GM19324 (cell line): ENCODE measurements at regions not wholly inside any gene's neighbourhood (a gene's known extent, or its start where the extent isn't known, plus 50 kb on each side); places are given as distances from the start of the nearest gene placed in this dataset.
"Not testable (repeated sequence)": the region's sequence is repeated elsewhere in the genome, so short reads cannot be mapped to it uniquely, and the experiment has no call there.

Experiments
- ATAC-seq: cut with Tn5 transposase; IDR thresholded peaks from one replicate; pipeline ENCODE4 v1.9.1; 2021; ENCODE audit warnings: mild to moderate bottlenecking, moderate library complexity; ENCODE audit not compliant: unreplicated experiment, low FRiP score

DNA sequence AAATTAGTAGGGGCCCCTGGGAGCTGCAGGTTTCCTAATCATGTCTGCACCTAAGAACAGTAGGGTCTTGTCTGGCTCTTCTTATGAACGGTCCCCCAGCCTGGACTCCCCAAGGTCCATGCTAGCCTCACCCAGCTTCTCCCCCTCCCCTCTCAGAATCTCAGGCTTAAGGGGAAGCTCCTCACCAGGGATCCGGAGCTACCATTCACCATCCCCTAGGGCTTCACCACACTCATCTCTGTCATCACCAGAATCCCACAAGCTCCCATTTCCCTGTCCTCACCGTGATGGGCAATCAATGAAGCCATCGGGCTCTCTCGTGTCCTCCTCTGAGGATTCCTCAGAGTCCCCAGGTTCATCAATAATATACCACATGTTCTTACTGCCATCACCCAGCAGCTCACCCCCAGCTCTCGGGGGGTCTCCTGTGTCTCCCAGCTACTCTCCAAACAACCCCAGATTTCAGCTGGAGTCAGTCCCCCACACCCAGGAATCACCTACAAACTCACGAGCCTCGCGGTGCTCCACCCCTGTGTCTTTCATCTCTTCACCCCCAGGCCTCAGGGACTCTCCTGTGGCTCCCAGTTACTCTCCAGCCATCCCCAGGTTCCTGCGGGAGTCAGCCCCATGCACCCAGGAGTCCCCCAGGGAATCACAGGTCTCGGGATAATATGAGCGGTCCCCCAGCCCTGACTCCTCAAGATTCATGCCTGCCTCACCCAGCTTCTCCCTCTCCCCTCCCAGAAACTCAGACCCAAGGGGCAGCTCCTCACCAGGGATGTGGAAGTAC lies 335.6 kb downstream of the CWH43 start:
- not testable (repeated sequence) for ATAC-seq

GRCh38 chr4:49322610-49323572 lies 336.8 kb downstream of the CWH43 start:
- not testable (repeated sequence) for ATAC-seq

- not testable (repeated sequence) for ATAC-seq
These were observed 337.5 kb downstream of the CWH43 start for GRCh38 chr4:49323573-49323940.
